HepG2 (cell line): ENCODE measurements at regions not wholly inside any gene's neighbourhood (a gene's known extent, or its start where the extent isn't known, plus 50 kb on each side); places are given as distances from the start of the nearest gene placed in this dataset.

Source experiments
- ATAC-seq: fragments of 200-7000 bp; cut with Tn5 transposase; 3 replicates; pipeline ENCODE4 v1.9.1; 2020; ENCODE audit warnings: mild to moderate bottlenecking, moderate library complexity
- BruUV-seq: library from RNA; stranded (reverse); fragments of 400-500 nt; replicated peaks from 2 replicates; lab custom pipeline; 2021; lab: Mats Ljungman, UMichigan
- CTCF ChIA-PET: fragments of 300-600 bp; formaldehyde crosslinking; extraction: SDS; loops from one replicate; lab custom pipeline; 2021; ENCODE audit warnings: low total read pairs, inconsistent platforms, low intra/inter-chr PET ratio; lab: Yijun Ruan, JAX
- POLR2A ChIA-PET: fragments of 350-600 bp; sonication (Branson Sonifier 250); formaldehyde crosslinking; loops from one replicate; lab custom pipeline; 2020; ENCODE audit warnings: antibody characterized with exemption, inconsistent platforms; lab: Yijun Ruan, JAX
- DNase-seq: peaks from one replicate; pipeline ENCODE4 v3.0.0-alpha.2; 2015; ENCODE audit warnings: low spot score
- FAIRE-seq: peaks from 3 replicates; lab custom pipeline; 2011; peaks lifted over from hg19 to GRCh38; lab: Jason Lieb, UNC
- H2AFZ ChIP-seq: one replicate; pipeline ENCODE4 v1.6.1; 2011; ENCODE audit warnings: low read length, inconsistent platforms
- H3K27ac ChIP-seq: fragments of 300-600 bp; 3 replicates; pipeline ENCODE4 v1.8.0; 2011; ENCODE audit warnings: mixed run types, mild to moderate bottlenecking, mixed read lengths, low read length, inconsistent platforms; ENCODE audit not compliant: insufficient read depth; ENCODE audit errors: extremely low read length
- H3K27me3 ChIP-seq, 2 experiments: fragments of 200-600 bp in 1 of 2; 2 replicates in 1 of 2; 3 replicates in 1 of 2; pipeline versions ENCODE4 v1.6.0 to v1.8.0; 2011; ENCODE audit warnings: low read length in 2 of 2, mild to moderate bottlenecking in 2 of 2, moderate library complexity in 2 of 2, inconsistent platforms in 1 of 2; ENCODE audit not compliant: insufficient read depth in 2 of 2, control insufficient read depth in 1 of 2
- H3K36me3 ChIP-seq, 2 experiments: fragments of 200-600 bp in 1 of 2; replicated peaks in 1 of 2; 2 replicates in 1 of 2; 3 replicates in 1 of 2; pipeline versions ENCODE4 v1.5.1 to v1.8.0; 2011; ENCODE audit warnings: low read length in 2 of 2, inconsistent platforms in 1 of 2; ENCODE audit not compliant: insufficient read depth in 2 of 2, control insufficient read depth in 1 of 2
- H3K4me1 ChIP-seq: 2 replicates; pipeline ENCODE4 v1.5.1; 2012; ENCODE audit warnings: low read length, inconsistent platforms; ENCODE audit not compliant: insufficient read depth
- H3K4me2 ChIP-seq: 2 replicates; pipeline ENCODE4 v1.6.0; 2011; ENCODE audit warnings: low read depth, low read length, inconsistent platforms
- H3K4me3 ChIP-seq, 3 experiments: fragments of 200-600 bp in 1 of 3; sonication (generic), shearing (Covaris generic) in 1 of 3; replicated peaks in 1 of 3; 2 replicates each; pipeline ENCODE4 v1.5.1; 2011 to 2016; ENCODE audit warnings: low read length in 3 of 3, inconsistent platforms in 2 of 3, low read depth in 2 of 3, mild to moderate bottlenecking in 2 of 3, control low read depth in 1 of 3, mixed read lengths in 1 of 3; ENCODE audit not compliant: insufficient read depth in 1 of 3
- H3K79me2 ChIP-seq: one replicate; pipeline ENCODE4 v1.6.1; 2011; ENCODE audit warnings: low read length, inconsistent platforms; ENCODE audit not compliant: insufficient read depth
- H3K9ac ChIP-seq: 2 replicates; pipeline ENCODE4 v1.6.0; 2011; ENCODE audit warnings: mild to moderate bottlenecking, low read depth, low read length, inconsistent platforms; ENCODE audit not compliant: insufficient read depth
- H3K9me3 ChIP-seq: 2 replicates; pipeline ENCODE4 v1.5.1; 2012; ENCODE audit warnings: mild to moderate bottlenecking, low read length
- H4K20me1 ChIP-seq: 2 replicates; pipeline ENCODE4 v1.6.0; 2011; ENCODE audit warnings: inconsistent platforms, mild to moderate bottlenecking, low read length, moderate library complexity; ENCODE audit not compliant: insufficient read depth
- ATRX ChIP-seq: sonication (generic); formaldehyde crosslinking; IDR thresholded peaks from 2 replicates; pipeline ENCODE4 v1.4.0; 2020; ENCODE audit warnings: missing genetic modification reagents, borderline replicate concordance
- GABPA ChIP-seq, 2 experiments: IDR thresholded peaks; 2 replicates each; pipeline ENCODE4 v1.6.1; 2011 to 2016; ENCODE audit warnings: low read depth in 2 of 2, low read length in 1 of 2, missing biosample characterization in 1 of 2, missing genetic modification characterization in 1 of 2
- GFI1 ChIP-seq: sonication (generic); formaldehyde crosslinking; IDR thresholded peaks from 2 replicates; pipeline ENCODE4 v1.5.0; 2020; ENCODE audit warnings: missing genetic modification reagents, mild to moderate bottlenecking, borderline replicate concordance
- PRPF4 ChIP-seq: fragments of 200-400 bp; formaldehyde crosslinking; IDR thresholded peaks from 2 replicates; pipeline ENCODE4 v1.6.1; 2016; ENCODE audit warnings: low read length, low read depth; ENCODE audit not compliant: poor library complexity, severe bottlenecking
- PTBP1 ChIP-seq: fragments of 200-400 bp; formaldehyde crosslinking; IDR thresholded peaks from 2 replicates; pipeline ENCODE4 v1.6.1; 2018; ENCODE audit warnings: low read length, low read depth; ENCODE audit not compliant: poor library complexity, severe bottlenecking
- REST ChIP-seq, 2 experiments: IDR thresholded peaks; 2 replicates each; pipeline ENCODE4 v1.6.1; 2011 to 2012; ENCODE audit warnings: low read length in 2 of 2, borderline replicate concordance in 1 of 2, low read depth in 1 of 2, mild to moderate bottlenecking in 1 of 2, moderate library complexity in 1 of 2
- SRSF1 ChIP-seq: fragments of 200-400 bp; formaldehyde crosslinking; optimal IDR thresholded peaks from 2 replicates; pipeline ENCODE3; 2017; ENCODE audit warnings: mild to moderate bottlenecking, low read depth, low read length, moderate library complexity
- TGIF2 ChIP-seq: IDR thresholded peaks from 2 replicates; pipeline ENCODE4 v1.6.1; 2016; ENCODE audit warnings: control low read depth, missing compliant biosample characterization
- TMF1 ChIP-seq: sonication (generic); formaldehyde crosslinking; IDR thresholded peaks from 2 replicates; pipeline ENCODE4 v1.8.1; 2022; ENCODE audit warnings: low read depth, missing genetic modification reagents
- YY1 ChIP-seq: IDR thresholded peaks from 2 replicates; pipeline ENCODE4 v1.6.1; 2011; ENCODE audit warnings: low read length, low read depth, moderate library complexity, mild to moderate bottlenecking; ENCODE audit not compliant: insufficient read depth, insufficient replicate concordance
- ZFP90 ChIP-seq: sonication (generic); formaldehyde crosslinking; IDR thresholded peaks from 2 replicates; pipeline ENCODE4 v1.8.0; 2022; ENCODE audit warnings: missing genetic modification reagents, mild to moderate bottlenecking, inconsistent platforms, borderline replicate concordance
- ZMYM3 ChIP-seq: sonication (generic); formaldehyde crosslinking; IDR thresholded peaks from 2 replicates; pipeline ENCODE4 v1.5.1; 2020; ENCODE audit warnings: mild to moderate bottlenecking, missing genetic modification reagents
- ZNF101 ChIP-seq: sonication (generic); formaldehyde crosslinking; IDR thresholded peaks from 2 replicates; pipeline ENCODE4 v1.4.0; 2020; ENCODE audit warnings: mild to moderate bottlenecking, low read depth, missing genetic modification reagents, borderline replicate concordance
- ZNF468 ChIP-seq: sonication (generic); formaldehyde crosslinking; IDR thresholded peaks from 2 replicates; pipeline ENCODE4 v1.8.0; 2022; ENCODE audit warnings: mild to moderate bottlenecking, moderate library complexity, missing genetic modification reagents
- ZNF530 ChIP-seq: sonication (generic); formaldehyde crosslinking; IDR thresholded peaks from 2 replicates; pipeline ENCODE4 v1.5.0; 2020; ENCODE audit warnings: low read depth, mild to moderate bottlenecking, missing genetic modification reagents
- ZNF709 ChIP-seq: sonication (generic); formaldehyde crosslinking; IDR thresholded peaks from 2 replicates; pipeline ENCODE4 v1.5.0; 2020; ENCODE audit warnings: mild to moderate bottlenecking, missing genetic modification reagents
- ZSCAN12 ChIP-seq: sonication (generic); formaldehyde crosslinking; IDR thresholded peaks from 2 replicates; pipeline ENCODE4 v1.9.0; 2021; ENCODE audit warnings: mild to moderate bottlenecking, missing genetic modification reagents
- WGBS: methylation state at CpG from one replicate; pipeline ENCODE4 v1.1.6; 2017; ENCODE audit warnings: low lambda C conversion rate; 5-methylcytosine and 5-hydroxymethylcytosine counted together
- in situ Hi-C: cut with HindIII; loops from 2 replicates; pipeline ENCODE4 v1.10.0; 2017; ENCODE audit warnings: low pct_unique_long_range_greater_than_20kb; ENCODE audit not compliant: extremely low pct_ligation_motif_present
- intact Hi-C: fragments of 100-400 bp; cut with micrococcal nuclease; formaldehyde crosslinking; loops from one replicate; pipeline ENCODE4 v1.10.0; 2022; ENCODE audit not compliant: unreplicated experiment

GRCh38 chr10:10311966-10312365 is 705.7 kb upstream of the CELF2 start:
- FAIRE-seq, result no peak
- in situ Hi-C loops, result no loop called here
- CTCF ChIA-PET, result no interaction called here

GRCh38 chr10:10313149-10313835 is 704.4 kb upstream of the CELF2 start:
- in situ Hi-C loops (no loop called here), intact Hi-C loops (no loop called here)
- H4K20me1 ChIP-seq, result no peaks in the 10 kb centered on the region
- 12% methylated on average over 3 of the region's 3 CpGs for WGBS
- no peaks in the 10 kb centered on the region for H3K36me3 ChIP-seq
- H3K4me3 ChIP-seq, result no peak overlapping the region
- ATAC-seq (no peak), FAIRE-seq (no peak)
- no peaks in the 10 kb centered on the region for H3K79me2 ChIP-seq
- TF ChIP-seq ZFP90 (CRISPR knock-in tag), result no peak
- no peak for TF ChIP-seq TMF1 (CRISPR knock-in tag)
- no peak for TF ChIP-seq REST (IDR thresholded peaks at IDR 0.05; ENCODE audit: borderline replicate concordance in 1 of 2, low read depth in 1 of 2, low read length in 2 of 2)
- TF ChIP-seq ZNF468 (CRISPR knock-in tag), result no peak
- TF ChIP-seq, all 625 proteins: peak for 0
- H3K4me2 ChIP-seq, result no peak overlapping the region
- BruUV-seq, result no TSS peak
- no peak overlapping the region for H3K27ac ChIP-seq
- peaks cover 90% of the 10 kb centered on the region for H3K9me3 ChIP-seq
- H2AFZ ChIP-seq, result no peak overlapping the region
- no peaks in the 10 kb centered on the region for H3K4me1 ChIP-seq
- H3K27me3 ChIP-seq, result no peaks in the 10 kb centered on the region
- ChIA-PET POLR2A (no interaction called here), CTCF (no interaction called here)
- no peak for DNase-seq
- no peak overlapping the region for H3K9ac ChIP-seq

More at GRCh38 chr10:10311966-10312365, 705.7 kb upstream of the CELF2 start:
- H3K4me1 ChIP-seq, result no peaks in the 10 kb centered on the region
- H3K9me3 ChIP-seq, result peaks cover 90% of the 10 kb centered on the region
- H2AFZ ChIP-seq, result no peak overlapping the region
- no peak overlapping the region for H3K4me3 ChIP-seq
- BruUV-seq, result no TSS peak
- H3K4me2 ChIP-seq, result no peak overlapping the region
- H4K20me1 ChIP-seq, result no peaks in the 10 kb centered on the region
- H3K27ac ChIP-seq, result no peak overlapping the region
- 0% methylated on average over 2 of the region's 2 CpGs for WGBS
- no peaks in the 10 kb centered on the region for H3K27me3 ChIP-seq
- no peak for DNase-seq
- intact Hi-C loops, result no loop called here
- no peaks in the 10 kb centered on the region for H3K36me3 ChIP-seq
- TF ChIP-seq ZNF709 (CRISPR knock-in tag), result no peak
- TF ChIP-seq ATRX (CRISPR knock-in tag), result no peak
- TF ChIP-seq SRSF1, result no peak
- no peak for TF ChIP-seq ZMYM3
- TF ChIP-seq GFI1 (CRISPR knock-in tag), result no peak
- TF ChIP-seq ZSCAN12 (CRISPR knock-in tag), result no peak
- TF ChIP-seq PRPF4, result no peak
- no peak for TF ChIP-seq TGIF2
- TF ChIP-seq PTBP1, result no peak
- no peak for TF ChIP-seq ZNF530 (CRISPR knock-in tag)
- TF ChIP-seq GABPA (IDR thresholded peaks at IDR 0.05; ENCODE audit: low read depth, low read length), result no peak
- no peak for TF ChIP-seq GABPA (CRISPR knock-in tag; IDR thresholded peaks at IDR 0.05; ENCODE audit: low read depth)
- no peak for TF ChIP-seq YY1
- no peak for TF ChIP-seq ZNF101 (CRISPR knock-in tag)
- POLR2A ChIA-PET, result no interaction called here
- H3K79me2 ChIP-seq, result no peaks in the 10 kb centered on the region
- H3K9ac ChIP-seq, result no peak overlapping the region
- ATAC-seq, result no peak
